Pancreas (tissue), 10 donors: ENCODE measurements at regions not wholly inside any gene's neighbourhood (a gene's known extent, or its start where the extent isn't known, plus 50 kb on each side); places are given as distances from the start of the nearest gene placed in this dataset.
"Not testable (repeated sequence)": the region's sequence is repeated elsewhere in the genome, so short reads cannot be mapped to it uniquely, and the experiment has no call there.

Experiments
- ATAC-seq, 4 donors: fragments of 200-7000 bp; cut with Tn5 transposase; one replicate each; pipeline versions ENCODE4 v1.8.0 to v1.9.1; 2020; ENCODE audit warnings: mild to moderate bottlenecking in 4 of 4, moderate library complexity in 4 of 4
- DNase-seq, 6 donors: peaks; one replicate each; pipeline ENCODE4 v3.0.0-alpha.2; 2020
- FAIRE-seq: peaks from 2 replicates; lab custom pipeline; 2012; peaks lifted over from hg19 to GRCh38; lab: Jason Lieb, UNC
- H3K27ac ChIP-seq, 4 donors: fragments of 200-600 bp; sonication (generic); 1 replicate in 3 of 4; 2 replicates in 1 of 4; pipeline versions ENCODE4 v1.5.0 to v1.8.0; 2020
- H3K27me3 ChIP-seq, 4 donors: fragments of 200-600 bp; one replicate each; pipeline ENCODE4 v1.8.0; 2021
- H3K36me3 ChIP-seq, 3 donors: fragments of 200-600 bp; sonication (generic) in 1 of 3; one replicate each; pipeline versions ENCODE4 v1.5.0 to v1.8.0; 2020 to 2021
- H3K4me1 ChIP-seq, 3 donors: fragments of 200-600 bp; one replicate each; pipeline ENCODE4 v1.8.0; 2021
- H3K4me3 ChIP-seq, 4 donors: fragments of 200-600 bp; sonication (generic) in 2 of 4; one replicate each; pipeline versions ENCODE4 v1.5.0 to v1.8.0; 2020 to 2021
- H3K9me3 ChIP-seq, 4 donors: fragments of 200-600 bp; one replicate each; pipeline ENCODE4 v1.8.0; 2021
- CTCF ChIP-seq, 4 donors: fragments of 200-600 bp; sonication (generic) in 3 of 4; IDR thresholded peaks; one replicate each; pipeline versions ENCODE4 v1.5.0 to v1.8.0; 2021; ENCODE audit warnings: antibody characterized with exemption in 4 of 4
- WGBS, 2 donors: extraction: QIAGEN DNeasy Blood & Tissue Kit; methylation state at CpG; one replicate each; pipeline ENCODE4 v1.1.7; 2013; 5-methylcytosine and 5-hydroxymethylcytosine counted together
- intact Hi-C, 3 donors: fragments of 100-400 bp; cut with DNase I; formaldehyde crosslinking; loops; one replicate each; pipeline versions ENCODE4 v1.11.1 to v1.14.2; 2022
- donor health status: healthy with polysubstance abuse.
- donor health status: DM: no; HTN: no; CAD: no; lungs with moderate emphysema.
- donor health status: DM: no; HTN: no; CAD: no.
- donor health status: control.
- donor health status: control.
- donor health status: Bipolar disorder and iron deficiency.
- donor health status: DM: yes; HTN: yes; CAD: no.
- donor health status: DM: no; HTN: no; CAD: no.
- donor health status: DM: no; HTN: no; CAD: no.
- donor health status: DM: yes; HTN: yes; CAD: no.

GRCh38 chrX:41022566-41022965 lies 62.7 kb upstream of the USP9X start:
- Histone ChIP-seq H3K27ac (no peak overlapping the region), H3K36me3 (no peaks in the 10 kb centered on the region), H3K4me3 (no peak overlapping the region), H3K27me3 (peaks cover 0 to 10% (median 0%) of the 10 kb centered on the region in 4 donors), H3K4me1 (no peaks in the 10 kb centered on the region), H3K9me3 (no peaks in the 10 kb centered on the region)
- no peak for TF ChIP-seq CTCF (IDR thresholded peaks at IDR 0.05)
- ATAC-seq (peak in 2 of 4 donors; percentile 21 to 63), DNase-seq (no peak), FAIRE-seq (no peak)
- WGBS, 2 donors, result 65 to 67% methylated on average over 1 of the region's 1 CpG
- intact Hi-C loops, result no loop called here

GRCh38 chrX:41023098-41023497 lies 62.1 kb upstream of the USP9X start:
- DNase-seq (no peak), FAIRE-seq (no peak), ATAC-seq (no peak)
- Histone ChIP-seq H3K27ac (no peak overlapping the region), H3K4me1 (no peaks in the 10 kb centered on the region), H3K9me3 (no peaks in the 10 kb centered on the region), H3K27me3 (peaks cover 0 to 10% (median 0%) of the 10 kb centered on the region in 4 donors), H3K36me3 (no peaks in the 10 kb centered on the region), H3K4me3 (no peak overlapping the region)
- intact Hi-C loops, result no loop called here
- no peak for TF ChIP-seq CTCF (IDR thresholded peaks at IDR 0.05)
- 94 to 95% methylated on average over 3 of the region's 3 CpGs for WGBS, 2 donors

GRCh38 chrX:41024335-41024734 lies 60.9 kb upstream of the USP9X start:
- H3K27ac ChIP-seq, H3K9me3 ChIP-seq, FAIRE-seq, intact Hi-C loops, H3K27me3 ChIP-seq, ATAC-seq, H3K4me3 ChIP-seq, H3K4me1 ChIP-seq, H3K36me3 ChIP-seq, DNase-seq: not testable (repeated sequence)
- 46 to 55% methylated on average over 3 of the region's 3 CpGs for whole genome bisulfite sequencing, 2 donors

- FAIRE-seq, result no peak
- intact Hi-C loops, result no loop called here
- Histone ChIP-seq H3K4me3 (no peak overlapping the region), H3K9me3 (no peaks in the 10 kb centered on the region), H3K36me3 (no peaks in the 10 kb centered on the region), H3K4me1 (no peaks in the 10 kb centered on the region), H3K27me3 (peaks cover 0 to 6% (median 0%) of the 10 kb centered on the region in 4 donors), H3K27ac (no peak overlapping the region)
- 84 to 85% methylated on average over 6 of the region's 6 CpGs for WGBS, 2 donors
- no peak for DNase-seq
- TF ChIP-seq CTCF (IDR thresholded peaks at IDR 0.05), result no peak
- ATAC-seq, result no peak
Measured at GRCh38 chrX:41024755-41025154, 60.5 kb upstream of the USP9X start.

GRCh38 chrX:41025926-41026701 lies 59.1 kb upstream of the USP9X start:
- H3K4me3 ChIP-seq, result no peak overlapping the region
- no peaks in the 10 kb centered on the region for H3K4me1 ChIP-seq
- DNase-seq (no peak), ATAC-seq (no peak), FAIRE-seq (no peak)
- whole genome bisulfite sequencing, 2 donors, result 43 to 70% methylated on average over 13 of the region's 13 CpGs
- no peak overlapping the region for H3K27ac ChIP-seq
- no peak for TF ChIP-seq CTCF (IDR thresholded peaks at IDR 0.05)
- peaks cover 0 to 6% (median 0%) of the 10 kb centered on the region in 4 donors for H3K27me3 ChIP-seq
- H3K9me3 ChIP-seq, result no peaks in the 10 kb centered on the region
- H3K36me3 ChIP-seq, result no peaks in the 10 kb centered on the region
- intact Hi-C loops, result no loop called here
